Peyer's patch (tissue), 4 donors: ENCODE measurements at regions not wholly inside any gene's neighbourhood (a gene's known extent, or its start where the extent isn't known, plus 50 kb on each side); places are given as distances from the start of the nearest gene placed in this dataset.
"Not testable (repeated sequence)": the region's sequence is repeated elsewhere in the genome, so short reads cannot be mapped to it uniquely, and the experiment has no call there.

Experiments used
- CTCF ChIP-seq, 6 experiments: fragments of 450-650 bp in 4 of 6; fragments of 200-600 bp in 2 of 6; sonication (generic) in 1 of 6; IDR thresholded peaks; one replicate each; pipeline ENCODE4 v1.5.1; 2017 to 2019; ENCODE audit warnings: antibody characterized with exemption in 6 of 6, mild to moderate bottlenecking in 3 of 6, moderate library complexity in 1 of 6
- POLR2A ChIP-seq, 2 donors: fragments of 450-650 bp; IDR thresholded peaks; one replicate each; pipeline ENCODE4 v1.5.1; 2017; ENCODE audit warnings: antibody characterized with exemption in 2 of 2, mild to moderate bottlenecking in 2 of 2, moderate library complexity in 2 of 2

GRCh38 chr14:86110871-86111270, 580.9 kb downstream of the FLRT2 start:
- TF ChIP-seq CTCF, POLR2A (IDR thresholded peaks at IDR 0.05): not testable (repeated sequence)
